ENCODE measurements at regions not wholly inside any gene's neighbourhood (a gene's known extent, or its start where the extent isn't known, plus 50 kb on each side); places are given as distances from the start of the nearest gene placed in this dataset.

DNA sequence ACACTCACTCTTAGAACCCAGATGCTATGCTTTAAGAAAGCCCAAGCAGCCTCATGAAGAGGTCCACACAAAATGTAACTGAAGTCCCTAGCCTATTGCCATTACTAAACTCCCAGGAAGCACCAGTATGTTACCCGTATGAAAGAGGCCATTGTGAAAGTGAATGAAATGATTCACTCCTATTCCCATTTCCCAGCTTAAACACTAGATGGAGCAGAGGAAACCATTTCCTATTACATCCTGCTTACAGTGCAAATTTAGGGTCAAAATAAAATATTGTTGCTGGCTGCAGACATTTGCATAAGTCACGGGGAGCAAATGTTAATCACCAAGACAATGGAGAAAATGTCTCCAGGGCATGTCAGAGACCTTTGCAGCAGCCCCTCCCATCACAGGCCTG, 989.7 kb upstream of the CRIM1 start:
- no peaks in the 10 kb centered on the region for H3K27me3 Mint-ChIP-seq
- H3K4me3 Mint-ChIP-seq = no peak overlapping the region
- DNase-seq (no peak), ATAC-seq (no peak)
- no peak overlapping the region for H3K27ac Mint-ChIP-seq
- H3K4me1 Mint-ChIP-seq = no peaks in the 10 kb centered on the region
- peaks cover 0 to 10% of the 10 kb centered on the region in 2 donors for H3K9me3 Mint-ChIP-seq

DNA sequence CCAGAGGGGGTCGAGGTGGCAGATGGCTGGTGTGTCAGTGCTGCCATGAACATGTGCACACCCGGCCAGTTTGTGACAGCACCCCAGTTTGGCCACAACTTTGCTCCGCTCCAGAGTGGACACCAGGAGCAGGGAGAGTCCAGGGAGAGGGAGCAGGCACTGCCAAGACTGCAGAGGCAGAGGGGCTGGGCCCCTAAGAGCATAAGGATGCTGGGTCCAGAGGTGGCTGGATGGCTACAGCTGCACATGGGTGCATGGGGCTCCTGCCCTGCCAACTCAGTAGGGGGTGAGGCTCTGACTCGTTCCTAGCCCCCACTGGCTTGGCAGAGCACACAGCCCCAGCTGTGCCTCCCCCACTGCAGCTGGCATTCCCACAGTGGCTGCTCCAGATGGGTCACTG, 999.2 kb upstream of the CRIM1 start:
- DNase-seq (no peak), ATAC-seq (no peak)
- H3K4me3 Mint-ChIP-seq = no peak overlapping the region
- H3K27ac Mint-ChIP-seq = no peak overlapping the region
- no peaks in the 10 kb centered on the region for H3K27me3 Mint-ChIP-seq
- H3K4me1 Mint-ChIP-seq = no peaks in the 10 kb centered on the region
- no peaks in the 10 kb centered on the region for H3K9me3 Mint-ChIP-seq

DNA sequence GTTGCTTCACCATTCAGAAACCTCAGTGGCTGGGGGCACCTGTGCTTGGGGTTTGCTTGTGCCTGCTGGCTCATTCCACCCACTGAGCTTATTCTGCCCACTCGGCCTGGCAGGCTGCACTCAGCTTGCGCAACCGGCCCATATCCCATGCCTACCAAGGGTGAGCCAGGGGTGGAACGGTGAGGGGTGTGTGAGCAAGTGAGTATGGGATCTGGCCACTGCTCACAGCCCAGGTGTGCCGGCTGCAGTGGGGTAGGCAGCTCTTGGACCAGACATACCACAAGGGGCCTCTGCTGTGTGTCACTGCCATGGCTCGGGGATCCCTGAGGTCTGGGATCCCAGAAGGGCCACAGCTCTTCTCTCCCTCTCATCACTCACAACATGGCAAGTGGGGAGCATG, 1000.5 kb upstream of the CRIM1 start:
- H3K27me3 Mint-ChIP-seq = no peaks in the 10 kb centered on the region
- no peak overlapping the region for H3K4me3 Mint-ChIP-seq
- no peak for DNase-seq
- no peak for ATAC-seq
- no peaks in the 10 kb centered on the region for H3K9me3 Mint-ChIP-seq
- no peak overlapping the region for H3K27ac Mint-ChIP-seq
- no peaks in the 10 kb centered on the region for H3K4me1 Mint-ChIP-seq

DNA sequence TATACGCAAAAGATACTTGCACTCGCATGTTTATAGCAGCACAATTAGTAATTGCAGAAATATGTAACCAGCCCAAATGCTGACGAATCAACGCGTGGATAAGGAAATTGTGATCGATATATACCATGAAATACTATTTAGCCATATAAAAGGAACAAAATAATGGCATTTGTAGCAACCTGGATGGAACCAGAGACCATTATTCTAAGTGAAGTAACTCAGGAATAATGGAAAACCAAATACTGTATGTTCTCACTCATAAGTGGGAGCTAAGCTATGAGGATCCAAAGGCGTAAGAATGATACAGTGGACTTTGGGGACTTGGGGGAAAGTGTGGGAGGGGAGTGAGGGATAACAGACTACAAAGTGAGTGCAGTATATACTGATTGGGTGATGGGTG, 1008.0 kb upstream of the CRIM1 start:
- Mint-ChIP-seq H3K27ac (no peak overlapping the region), H3K4me1 (no peaks in the 10 kb centered on the region), H3K4me3 (no peak overlapping the region), H3K9me3 (no peaks in the 10 kb centered on the region), H3K27me3 (no peaks in the 10 kb centered on the region)
- ATAC-seq (no peak), DNase-seq (no peak)

DNA sequence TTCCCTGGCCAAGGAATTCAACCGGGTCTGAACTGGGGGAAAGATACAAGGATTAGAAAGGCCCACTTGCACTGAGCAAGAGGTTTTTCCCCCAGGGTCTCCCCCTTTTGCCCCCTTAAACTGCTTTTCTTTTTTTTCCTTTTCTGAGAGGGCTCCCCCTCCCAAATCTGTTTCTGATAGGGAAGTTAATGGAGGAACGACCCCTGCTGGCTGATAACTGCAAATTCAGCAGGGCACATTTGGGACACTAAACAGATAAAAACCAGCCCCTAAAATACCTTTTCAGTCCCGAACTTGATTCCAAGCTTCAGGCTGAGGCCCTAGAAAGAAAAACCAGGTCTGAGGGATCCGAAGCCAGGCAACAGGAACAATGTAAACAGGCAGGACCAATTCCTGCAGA, 1012.4 kb upstream of the CRIM1 start:
- Mint-ChIP-seq H3K4me1 (no peaks in the 10 kb centered on the region), H3K4me3 (no peak overlapping the region)
- no peak for ATAC-seq

DNA sequence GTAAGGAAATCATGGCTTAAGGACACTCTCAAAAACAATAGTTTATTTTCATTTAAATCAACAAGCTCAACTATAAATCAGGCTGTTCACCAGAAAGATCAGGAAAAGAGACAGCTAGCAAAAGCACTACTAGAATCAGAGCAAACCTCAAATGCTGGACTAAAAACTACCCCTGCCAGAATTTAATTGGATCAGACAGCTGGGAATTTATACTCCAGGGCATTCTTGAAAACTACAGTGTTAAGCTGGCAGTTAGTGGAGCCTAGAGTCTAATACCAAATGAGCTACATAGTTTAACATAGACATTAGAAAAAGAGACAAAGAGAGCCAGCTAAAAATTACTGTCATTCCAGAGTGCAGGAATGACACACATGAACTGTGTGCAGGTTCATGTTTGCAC, 1016.4 kb upstream of the CRIM1 start:
- H3K27ac Mint-ChIP-seq = no peak overlapping the region
- peaks cover 0 to 7% of the 10 kb centered on the region in 2 donors for H3K9me3 Mint-ChIP-seq
- ATAC-seq = no peak
- no peak for DNase-seq
- H3K4me1 Mint-ChIP-seq = no peaks in the 10 kb centered on the region
- H3K27me3 Mint-ChIP-seq = no peaks in the 10 kb centered on the region
- H3K4me3 Mint-ChIP-seq = no peak overlapping the region

More for the DNA sequence above, 1012.4 kb upstream of the CRIM1 start:
- H3K9me3 Mint-ChIP-seq = peaks cover 0 to 7% of the 10 kb centered on the region in 2 donors
- no peak overlapping the region for H3K27ac Mint-ChIP-seq
- DNase-seq = no peak
- H3K27me3 Mint-ChIP-seq = no peaks in the 10 kb centered on the region

DNA sequence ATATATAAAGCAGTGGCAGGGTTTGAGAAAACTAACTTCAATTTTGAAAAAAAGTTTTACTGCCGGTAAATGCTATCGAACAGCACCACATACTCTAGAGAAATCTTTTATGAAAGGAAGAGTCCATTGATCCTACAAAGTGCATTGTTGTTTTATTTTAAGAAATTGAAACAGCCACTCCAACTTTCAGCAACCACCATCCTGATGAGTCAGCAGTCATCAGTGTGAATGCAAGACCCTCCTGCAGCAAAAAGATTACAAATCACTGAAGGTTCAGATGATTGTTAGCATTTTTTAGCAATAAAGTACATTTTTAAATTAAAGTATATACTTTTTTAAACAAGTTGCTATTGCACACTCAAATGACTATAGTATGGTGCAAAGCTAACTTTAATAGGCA, 1017.7 kb upstream of the CRIM1 start:
- DNase-seq (no peak), ATAC-seq (no peak)
- Mint-ChIP-seq H3K4me3 (no peak overlapping the region), H3K9me3 (peaks cover 0 to 7% of the 10 kb centered on the region in 2 donors), H3K27ac (no peak overlapping the region), H3K4me1 (no peaks in the 10 kb centered on the region), H3K27me3 (no peaks in the 10 kb centered on the region)

DNA sequence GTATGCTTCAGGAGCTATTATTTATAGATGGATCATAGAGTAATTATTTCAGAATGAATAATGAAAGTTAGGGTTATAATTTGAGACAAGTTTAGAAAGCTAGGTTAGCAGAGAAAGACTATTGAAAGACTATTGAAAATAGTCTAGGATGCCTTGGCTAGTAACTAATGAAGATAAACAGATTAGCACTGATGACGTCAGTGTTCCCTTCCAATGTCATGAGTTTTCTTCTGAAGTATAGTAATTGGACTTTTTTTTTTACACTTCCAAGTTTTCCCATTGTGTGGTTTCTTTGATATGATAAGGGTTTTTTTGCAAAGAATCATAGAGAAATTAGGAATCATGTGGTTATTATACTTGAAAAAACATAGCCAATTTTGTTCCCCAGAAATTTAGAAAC, 1041.5 kb upstream of the CRIM1 start:
- Mint-ChIP-seq H3K4me1 (no peaks in the 10 kb centered on the region), H3K9me3 (no peaks in the 10 kb centered on the region), H3K27ac (no peak overlapping the region), H3K27me3 (no peaks in the 10 kb centered on the region), H3K4me3 (no peak overlapping the region)
- DNase-seq = no peak
- no peak for ATAC-seq

DNA sequence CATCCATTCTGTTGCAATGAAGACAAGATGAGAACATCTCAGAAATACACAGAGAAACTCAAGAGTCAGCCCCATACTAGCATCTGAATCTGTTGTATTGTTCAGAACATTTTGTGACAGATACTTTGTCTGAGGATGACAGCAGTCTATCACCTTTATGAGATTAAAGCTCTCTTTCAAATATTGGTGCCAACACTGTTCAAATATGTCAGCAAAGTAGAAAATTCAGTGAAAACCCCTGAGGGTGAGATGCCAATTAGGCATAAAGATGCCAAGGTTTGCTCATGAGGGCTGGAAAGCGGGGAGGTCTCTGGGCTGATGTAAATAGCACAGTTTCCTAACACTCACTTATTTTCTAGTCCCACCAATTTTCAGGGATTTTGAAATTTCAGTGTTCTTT, 1054.2 kb upstream of the CRIM1 start:
- ATAC-seq (no peak), DNase-seq (no peak)
- Mint-ChIP-seq H3K4me1 (no peaks in the 10 kb centered on the region), H3K27ac (no peak overlapping the region), H3K4me3 (no peak overlapping the region), H3K9me3 (no peaks in the 10 kb centered on the region), H3K27me3 (no peaks in the 10 kb centered on the region)

DNA sequence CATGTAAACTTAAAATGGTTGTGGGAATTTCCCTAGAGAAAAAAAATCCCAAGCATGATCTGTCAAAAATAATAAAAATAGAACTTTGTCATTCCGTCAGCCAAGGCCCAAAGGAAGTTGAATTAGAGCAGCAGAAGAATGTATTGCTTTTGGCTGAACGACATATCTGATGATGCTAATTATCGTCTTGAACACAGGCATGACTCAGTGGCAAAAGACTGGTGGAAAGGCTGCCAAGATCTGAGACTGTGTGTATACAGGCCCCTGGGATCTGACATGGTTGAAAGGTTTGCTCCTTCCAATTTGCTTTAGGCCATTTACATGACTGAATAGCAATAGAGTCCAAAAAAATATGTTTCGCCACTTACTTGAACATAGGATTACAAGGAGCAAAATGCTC, 1057.1 kb upstream of the CRIM1 start:
- no peak for ATAC-seq
- peaks cover 0 to 3% of the 10 kb centered on the region in 2 donors for H3K9me3 Mint-ChIP-seq
- DNase-seq = no peak
- H3K4me1 Mint-ChIP-seq = no peaks in the 10 kb centered on the region
- no peak overlapping the region for H3K4me3 Mint-ChIP-seq
- no peaks in the 10 kb centered on the region for H3K27me3 Mint-ChIP-seq
- no peak overlapping the region for H3K27ac Mint-ChIP-seq

DNA sequence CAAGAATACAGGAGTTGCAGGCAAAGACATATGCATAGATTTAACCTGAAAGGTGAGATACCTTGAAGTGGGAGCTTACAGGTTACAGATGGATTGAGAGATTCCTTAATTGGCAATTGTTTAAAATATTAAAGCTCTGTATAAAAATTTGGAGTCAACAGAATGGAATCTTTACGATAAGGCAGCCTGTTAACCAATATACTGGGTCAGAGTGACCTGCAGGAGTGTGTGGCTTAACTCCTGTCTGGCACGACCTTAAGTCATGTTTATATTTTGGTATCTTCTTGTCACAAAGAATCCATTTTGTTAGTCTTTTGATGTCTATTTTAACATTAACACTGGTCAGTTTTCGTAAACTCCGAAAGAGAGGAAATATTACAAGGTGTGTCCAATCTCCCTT, 1058.2 kb upstream of the CRIM1 start:
- Mint-ChIP-seq H3K4me1 (no peaks in the 10 kb centered on the region), H3K9me3 (peaks cover 0 to 3% of the 10 kb centered on the region in 2 donors), H3K27me3 (no peaks in the 10 kb centered on the region), H3K4me3 (no peak overlapping the region), H3K27ac (no peak overlapping the region)
- DNase-seq (no peak), ATAC-seq (no peak)

DNA sequence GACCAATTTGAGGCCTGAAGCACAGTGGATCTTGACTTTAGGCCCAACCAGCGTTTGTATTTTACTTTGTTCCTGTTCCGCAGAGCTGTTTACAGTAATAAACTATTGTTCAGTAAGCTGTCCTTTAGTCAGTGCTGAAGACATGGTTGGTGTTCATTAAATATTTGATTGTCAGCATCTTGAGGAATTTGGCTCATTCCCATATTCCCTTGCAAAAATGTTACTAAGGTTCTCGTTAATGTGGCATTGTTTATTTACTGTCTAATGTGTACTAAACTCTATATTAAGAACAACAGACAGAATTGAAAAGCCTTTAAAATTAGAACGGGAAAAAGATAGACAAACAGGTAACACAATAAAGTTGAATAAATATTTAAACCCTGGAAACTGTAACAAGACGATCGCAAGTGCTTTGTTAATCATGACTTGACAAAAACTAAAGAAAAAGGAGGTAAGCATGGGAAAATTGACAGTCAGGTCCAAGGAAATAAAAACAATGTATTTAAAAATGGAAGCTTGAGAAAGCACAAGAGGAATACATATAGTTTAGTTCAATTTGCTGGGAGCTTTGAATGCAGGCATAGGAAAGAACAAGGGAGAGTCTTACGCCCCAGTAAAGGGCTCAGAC, 1060.8 kb upstream of the CRIM1 start:
- no peak for ATAC-seq

DNA sequence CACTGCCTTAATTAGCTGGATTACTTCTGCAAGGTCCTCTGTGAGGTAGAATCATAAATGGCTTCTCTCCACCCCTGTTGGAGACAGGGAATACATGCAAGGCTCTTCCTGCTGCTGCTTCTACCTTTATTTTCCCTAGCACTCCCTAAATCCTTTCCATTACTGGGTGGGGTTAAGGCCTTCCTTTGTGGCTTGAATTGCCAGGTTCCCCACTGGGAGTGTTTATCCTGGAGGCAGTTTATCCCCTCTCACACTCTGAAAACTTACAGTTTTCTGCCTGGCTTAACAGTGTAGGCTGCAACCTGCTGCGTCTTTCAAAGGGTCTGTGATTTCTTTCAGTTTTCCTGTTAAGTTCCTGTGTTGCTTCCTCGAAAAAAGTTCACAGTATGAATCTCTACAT, 1062.3 kb upstream of the CRIM1 start:
- H3K9me3 Mint-ChIP-seq = peaks cover 0 to 3% of the 10 kb centered on the region in 2 donors
- H3K4me1 Mint-ChIP-seq = no peaks in the 10 kb centered on the region

More for the DNA sequence above, 1060.8 kb upstream of the CRIM1 start:
- Mint-ChIP-seq H3K27ac (no peak overlapping the region), H3K9me3 (peaks cover 0 to 3% of the 10 kb centered on the region in 2 donors), H3K27me3 (no peaks in the 10 kb centered on the region), H3K4me3 (no peak overlapping the region), H3K4me1 (no peaks in the 10 kb centered on the region)
- no peak for DNase-seq

DNA sequence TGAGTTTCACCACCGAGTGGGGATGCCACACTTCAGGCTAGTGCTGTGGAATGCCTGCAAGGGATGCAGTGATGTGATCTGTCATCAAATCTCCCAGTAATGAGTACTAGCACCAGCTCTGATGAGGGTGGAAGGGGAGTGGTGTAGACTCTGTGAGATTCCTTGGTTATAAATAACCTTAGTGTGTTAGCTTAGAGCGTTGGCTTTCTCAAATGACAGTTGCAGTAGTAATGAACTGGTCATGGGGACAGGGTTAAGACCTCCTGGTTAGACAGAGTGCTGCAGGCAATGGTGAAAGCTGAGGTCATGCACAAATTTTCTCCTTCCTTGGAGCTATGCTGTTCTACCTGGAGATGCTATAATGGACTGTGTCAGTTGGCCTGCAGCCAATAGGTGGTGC, 1063.4 kb upstream of the CRIM1 start:
- H3K27ac Mint-ChIP-seq = no peak overlapping the region
- peaks cover 0 to 3% of the 10 kb centered on the region in 2 donors for H3K9me3 Mint-ChIP-seq
- ATAC-seq (no peak), DNase-seq (no peak)
- no peak overlapping the region for H3K4me3 Mint-ChIP-seq
- H3K4me1 Mint-ChIP-seq = no peaks in the 10 kb centered on the region
- H3K27me3 Mint-ChIP-seq = no peaks in the 10 kb centered on the region

More for the DNA sequence above, 1062.3 kb upstream of the CRIM1 start:
- DNase-seq = no peak
- Mint-ChIP-seq H3K4me3 (no peak overlapping the region), H3K27me3 (no peaks in the 10 kb centered on the region), H3K27ac (no peak overlapping the region)
- ATAC-seq = no peak

DNA sequence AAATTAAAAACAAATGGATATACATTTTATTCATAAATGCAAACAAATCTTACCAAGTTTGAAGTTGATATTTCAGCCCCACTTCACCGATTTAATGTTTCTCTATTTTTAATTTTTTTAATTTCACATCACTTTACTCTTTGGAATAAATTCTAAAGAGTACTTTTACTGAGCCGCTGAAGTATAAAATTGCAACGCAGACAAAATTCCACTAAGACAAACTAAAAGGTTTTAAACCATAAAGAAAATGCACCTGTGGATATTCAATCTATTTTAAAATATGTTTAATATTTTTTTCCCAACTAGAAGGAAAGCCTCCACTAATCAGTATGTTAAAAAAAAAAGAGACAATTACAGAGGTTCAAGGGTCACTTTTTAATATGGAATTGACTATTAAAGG, 1073.9 kb upstream of the CRIM1 start:
- Mint-ChIP-seq H3K27ac (no peak overlapping the region), H3K9me3 (peaks cover 7 to 15% of the 10 kb centered on the region in 2 donors), H3K4me3 (no peak overlapping the region), H3K27me3 (no peaks in the 10 kb centered on the region), H3K4me1 (no peaks in the 10 kb centered on the region)
- DNase-seq (no peak), ATAC-seq (no peak)

DNA sequence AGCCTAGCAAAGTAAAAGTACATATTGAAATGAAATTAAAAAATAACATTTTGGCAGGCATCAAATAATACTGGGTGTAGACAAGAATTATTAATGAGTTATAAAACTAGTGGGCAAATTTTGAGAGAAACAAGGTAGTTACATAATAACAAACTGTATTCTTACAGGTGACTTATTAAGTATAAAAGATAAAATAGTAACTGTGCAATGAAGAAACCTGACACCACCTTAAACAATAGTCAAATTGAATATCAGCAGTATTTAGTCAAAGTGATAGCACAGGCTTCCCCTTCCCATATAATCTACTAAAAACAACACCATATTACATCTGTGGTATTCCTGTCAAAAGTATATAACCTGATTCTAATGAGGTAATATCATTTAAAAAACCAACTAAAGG, 1099.8 kb upstream of the CRIM1 start:
- no peak overlapping the region for H3K4me3 Mint-ChIP-seq
- H3K27ac Mint-ChIP-seq = no peak overlapping the region
- H3K4me1 Mint-ChIP-seq = no peaks in the 10 kb centered on the region
- DNase-seq (no peak), ATAC-seq (no peak)
- H3K9me3 Mint-ChIP-seq = peaks cover 11 to 18% of the 10 kb centered on the region in 2 donors
- H3K27me3 Mint-ChIP-seq = no peaks in the 10 kb centered on the region

DNA sequence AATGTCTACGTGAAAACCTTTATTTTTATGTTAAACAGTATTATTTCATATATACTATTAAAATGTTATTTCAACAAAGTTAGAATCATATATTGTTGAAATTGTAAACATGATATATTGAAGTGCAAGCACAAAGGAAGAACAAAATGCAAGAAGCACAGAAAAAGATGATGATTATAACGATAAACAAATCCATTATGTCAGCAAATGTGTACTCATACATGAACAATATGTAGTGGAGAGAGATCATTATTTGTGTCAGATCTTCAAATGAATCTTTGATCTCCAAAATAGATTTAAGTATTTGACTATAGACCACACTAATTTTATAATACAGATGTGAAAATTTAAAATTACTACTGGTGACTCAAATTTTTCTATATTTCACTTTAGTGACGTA, 1104.4 kb upstream of the CRIM1 start:
- no peak overlapping the region for H3K27ac Mint-ChIP-seq
- peaks cover 22 to 27% of the 10 kb centered on the region in 2 donors for H3K9me3 Mint-ChIP-seq
- no peaks in the 10 kb centered on the region for H3K27me3 Mint-ChIP-seq
- no peak overlapping the region for H3K4me3 Mint-ChIP-seq
- ATAC-seq = no peak
- DNase-seq = no peak
- H3K4me1 Mint-ChIP-seq = no peaks in the 10 kb centered on the region

Measured in stimulated activated naive CD8-positive, alpha-beta T cell treated with anti-CD3 and anti-CD28 coated beads, Interleukin-15, amount 100 ng/mL, for 72 hours (primary cell).